ENCODE measurements at regions not wholly inside any gene's neighbourhood (a gene's known extent, or its start where the extent isn't known, plus 50 kb on each side); places are given as distances from the start of the nearest gene placed in this dataset.

GRCh38 chr6:137401088-137401487 is 93.1 kb downstream of the OLIG3 start:
- TF ChIP-seq CTCF (IDR thresholded peaks at IDR 0.05; ENCODE audit: insufficient read depth, low read depth, low read length) (no peak), EZH2 (IDR thresholded peaks at IDR 0.05; ENCODE audit: insufficient read depth, low read length) (no peak)
